GM21360 (cell line): ENCODE measurements at regions not wholly inside any gene's neighbourhood (a gene's known extent, or its start where the extent isn't known, plus 50 kb on each side); places are given as distances from the start of the nearest gene placed in this dataset.

Experiments used
- ATAC-seq: cut with Tn5 transposase; IDR thresholded peaks from one replicate; pipeline ENCODE4 v1.9.1; 2021; ENCODE audit warnings: mild to moderate bottlenecking, moderate library complexity; ENCODE audit not compliant: unreplicated experiment

DNA sequence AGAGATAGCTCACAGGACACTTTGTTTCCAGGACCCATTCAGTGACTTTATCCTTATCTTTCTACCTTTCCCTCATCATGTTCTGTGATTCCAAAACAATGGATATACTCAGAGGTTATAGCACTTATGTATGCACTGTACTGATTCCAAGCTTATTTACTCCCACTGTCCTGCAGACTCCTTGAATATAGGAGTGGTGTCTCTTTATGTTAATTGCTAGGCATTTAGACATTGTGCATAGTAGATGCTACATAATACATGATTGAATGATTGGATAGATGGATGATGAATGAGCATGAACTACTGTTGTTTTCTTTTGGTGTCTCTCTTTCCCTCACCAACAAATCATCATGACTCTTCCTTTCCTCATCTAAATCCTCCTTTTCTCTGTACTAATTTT, 279.1 kb upstream of the RAG2 start:
- ATAC-seq, result no peak

- ATAC-seq, result no peak
These were observed 278.2 kb upstream of the RAG2 start for GRCh38 chr11:36876266-36876665.

DNA sequence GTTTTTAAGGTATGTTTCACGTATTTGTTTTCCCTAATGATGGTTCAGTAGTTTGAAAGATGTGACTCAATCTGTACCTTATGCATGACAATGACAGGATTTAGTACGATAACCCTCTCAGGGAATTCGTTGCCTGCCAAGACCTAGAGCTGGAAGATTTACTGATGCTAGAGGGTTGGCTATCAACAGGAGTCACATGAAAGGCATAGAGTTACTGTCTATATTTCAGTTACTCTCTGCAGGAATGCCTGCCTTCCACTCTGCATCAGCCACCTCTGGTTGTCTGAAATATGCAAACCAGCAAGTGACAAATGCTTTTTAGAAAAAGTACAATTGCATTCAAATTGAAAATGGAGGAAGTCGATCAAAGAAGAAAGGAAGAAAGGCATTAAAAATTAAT, 276.3 kb upstream of the RAG2 start:
- no peak for ATAC-seq

- ATAC-seq, result no peak
These were observed 272.3 kb upstream of the RAG2 start for GRCh38 chr11:36870361-36870760.

- ATAC-seq, result no peak
These were observed 270.3 kb upstream of the RAG2 start for GRCh38 chr11:36868380-36868779.

DNA sequence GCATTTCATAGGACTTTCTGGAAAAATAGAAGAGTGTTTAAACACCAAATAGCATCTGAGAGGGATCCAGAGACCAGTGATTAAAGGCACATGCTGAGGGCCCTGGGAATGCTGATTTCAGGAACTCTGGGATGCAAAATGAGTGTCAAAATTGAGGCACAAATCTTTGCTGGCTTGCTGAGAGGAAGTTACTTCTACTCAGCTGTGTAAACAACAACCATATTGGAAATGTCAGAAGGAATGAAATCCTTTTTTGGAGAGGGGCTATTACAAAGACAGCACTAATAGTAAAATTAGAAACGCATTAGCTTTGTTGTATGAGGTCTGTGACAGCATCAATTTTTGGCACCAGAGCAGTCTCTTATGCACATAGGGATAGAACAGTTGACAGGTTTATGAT, 267.8 kb upstream of the RAG2 start:
- no peak for ATAC-seq

DNA sequence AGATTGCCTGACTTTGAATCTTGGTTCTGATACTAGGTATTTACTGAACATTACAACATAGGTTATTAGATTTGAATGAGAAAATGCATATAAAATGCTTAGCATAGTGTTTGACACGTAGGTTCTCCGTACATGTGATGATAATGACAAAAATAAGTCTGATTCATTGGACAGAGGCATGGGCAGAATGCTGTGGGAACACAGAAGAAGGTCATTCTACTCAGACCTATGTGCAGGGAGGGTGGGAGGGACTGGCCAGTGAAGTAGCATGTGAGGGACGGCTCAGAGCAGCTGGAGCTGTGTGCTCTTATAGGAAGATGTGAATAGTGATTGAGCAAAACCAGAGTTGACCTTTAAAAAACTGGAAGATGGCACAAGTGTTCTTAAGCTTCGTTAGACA, 256.8 kb upstream of the RAG2 start:
- no peak for ATAC-seq

GRCh38 chr11:36848660-36849059, 250.6 kb upstream of the RAG2 start:
- ATAC-seq, result no peak

- no peak for ATAC-seq
These were observed 242.3 kb upstream of the RAG2 start for GRCh38 chr11:36840378-36840777.

GRCh38 chr11:36837831-36838437, 239.9 kb upstream of the RAG2 start:
- no peak for ATAC-seq

- ATAC-seq, result no peak
These were observed 227.2 kb upstream of the RAG2 start for GRCh38 chr11:36825251-36825650.

DNA sequence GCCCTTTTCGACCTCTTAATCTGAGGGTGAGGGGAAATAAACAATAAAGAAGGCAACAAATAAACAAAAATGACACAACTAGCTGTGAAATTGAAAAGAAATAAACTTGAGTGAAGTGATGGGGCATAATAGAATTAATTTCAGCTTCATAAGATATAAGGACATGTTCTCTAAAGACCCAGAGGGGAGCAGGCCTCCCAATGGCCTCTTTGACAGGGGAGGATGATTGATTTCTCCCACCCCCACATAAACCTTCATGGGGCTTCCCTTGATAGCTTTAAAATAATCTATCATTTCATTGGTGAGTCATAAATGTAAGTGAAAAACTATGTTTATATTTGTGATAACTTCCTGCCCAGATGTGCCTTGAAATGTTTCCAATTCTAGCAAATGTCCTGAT, 226.3 kb upstream of the RAG2 start:
- no peak for ATAC-seq

GRCh38 chr11:36822829-36823228, 224.8 kb upstream of the RAG2 start:
- ATAC-seq, result no peak

GRCh38 chr11:36818410-36818809, 220.4 kb upstream of the RAG2 start:
- ATAC-seq, result no peak

GRCh38 chr11:36817336-36817965, 219.4 kb upstream of the RAG2 start:
- ATAC-seq, result no peak

GRCh38 chr11:36809303-36809702, 211.3 kb upstream of the RAG2 start:
- ATAC-seq, result no peak

- no peak for ATAC-seq
These were observed 209.8 kb upstream of the RAG2 start for GRCh38 chr11:36807871-36808270.

- ATAC-seq, result no peak
These were observed 205.0 kb upstream of the RAG2 start for GRCh38 chr11:36803084-36803483.

GRCh38 chr11:36792996-36793914, 195.2 kb upstream of the RAG2 start:
- no peak for ATAC-seq

DNA sequence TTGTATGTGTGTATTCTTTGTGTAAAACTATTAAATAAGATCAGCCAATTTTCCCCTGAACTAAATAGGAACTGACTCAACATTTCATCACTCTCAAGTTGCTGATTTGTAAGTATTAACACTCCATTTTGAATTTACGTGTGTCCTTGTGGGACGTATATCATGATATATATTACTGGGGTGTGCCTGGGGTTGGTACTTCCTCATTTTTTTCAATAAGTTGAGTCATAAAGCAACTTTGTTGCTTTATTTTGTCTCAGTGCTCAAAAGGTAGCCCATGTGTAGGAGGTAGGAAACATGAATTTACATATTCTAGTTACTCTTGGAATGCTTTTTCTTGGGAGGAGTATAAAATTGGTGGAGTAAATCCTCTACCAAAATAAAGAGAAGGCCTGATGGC, 193.9 kb upstream of the RAG2 start:
- ATAC-seq, result no peak

DNA sequence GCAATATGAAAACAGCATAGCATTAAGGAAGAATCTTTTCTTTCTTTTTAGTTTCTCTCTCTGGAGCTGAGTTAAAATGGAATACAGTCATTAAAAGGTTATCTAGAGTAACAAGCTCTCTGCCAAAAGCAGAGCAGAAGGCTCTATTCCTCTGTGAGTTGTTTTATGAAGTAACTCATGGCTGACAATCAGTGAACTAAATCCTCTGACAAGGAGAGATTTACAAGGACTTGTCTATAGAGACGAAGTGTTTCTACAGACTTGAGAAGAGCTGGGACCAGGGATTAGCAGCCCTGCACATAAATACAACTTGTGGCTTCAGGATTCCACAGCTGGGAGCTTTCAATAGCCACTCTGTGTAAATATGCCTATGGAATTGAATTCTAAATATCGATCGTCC, 192.5 kb upstream of the RAG2 start:
- ATAC-seq, result no peak

- no peak for ATAC-seq
These were observed 185.8 kb upstream of the RAG2 start for GRCh38 chr11:36783808-36784207.
